Body of pancreas (tissue), 4 donors: ENCODE measurements at regions not wholly inside any gene's neighbourhood (a gene's known extent, or its start where the extent isn't known, plus 50 kb on each side); places are given as distances from the start of the nearest gene placed in this dataset.
"Not testable (repeated sequence)": the region's sequence is repeated elsewhere in the genome, so short reads cannot be mapped to it uniquely, and the experiment has no call there.

Source experiments
- CTCF ChIP-seq, 7 experiments: fragments of 450-650 bp in 4 of 7; fragments of 200-600 bp in 3 of 7; sonication (generic) in 3 of 7; IDR thresholded peaks; one replicate each; pipeline ENCODE4 v1.5.1; 2016 to 2019; ENCODE audit warnings: antibody characterized with exemption in 7 of 7
- POLR2A ChIP-seq, 3 donors: fragments of 450-650 bp; IDR thresholded peaks; one replicate each; pipeline ENCODE4 v1.6.1; 2016; ENCODE audit warnings: antibody characterized with exemption in 3 of 3, mild to moderate bottlenecking in 2 of 3

- not testable (repeated sequence) for TF ChIP-seq CTCF, POLR2A (IDR thresholded peaks at IDR 0.05)
Observed at GRCh38 chr17:46411172-46411852, 49.7 kb upstream of the ARL17B start.
